Loucy (cell line): ENCODE measurements at regions not wholly inside any gene's neighbourhood (a gene's known extent, or its start where the extent isn't known, plus 50 kb on each side); places are given as distances from the start of the nearest gene placed in this dataset.

Source experiments
- H2AFZ ChIP-seq: fragments of 200-600 bp; sonication (generic); 2 replicates; pipeline ENCODE4 v1.6.0; 2016; ENCODE audit warnings: antibody characterized with exemption, mild to moderate bottlenecking, low read length, moderate library complexity
- H3F3A ChIP-seq: fragments of 200-600 bp; 2 replicates; pipeline ENCODE4 v1.6.0; 2016; ENCODE audit warnings: antibody characterized with exemption, low read depth, mild to moderate bottlenecking
- H3K27me3 ChIP-seq: fragments of 200-600 bp; sonication (generic); 2 replicates; pipeline ENCODE4 v1.6.1; 2014; ENCODE audit warnings: low read length, mild to moderate bottlenecking; ENCODE audit not compliant: insufficient read depth, poor library complexity, severe bottlenecking
- H3K36me3 ChIP-seq: fragments of 200-600 bp; sonication (generic); 2 replicates; pipeline ENCODE4 v1.6.1; 2016; ENCODE audit warnings: low read length; ENCODE audit not compliant: insufficient read depth
- H3K4me1 ChIP-seq: fragments of 200-600 bp; sonication (generic); 2 replicates; pipeline ENCODE4 v1.5.1; 2014; ENCODE audit warnings: low read length, mild to moderate bottlenecking; ENCODE audit not compliant: insufficient read depth, poor library complexity, severe bottlenecking
- H3K4me2 ChIP-seq: fragments of 200-600 bp; sonication (generic); 2 replicates; pipeline ENCODE4 v1.6.0; 2014; ENCODE audit warnings: antibody characterized with exemption, low read length, low read depth, mild to moderate bottlenecking; ENCODE audit not compliant: poor library complexity, severe bottlenecking
- H3K4me3 ChIP-seq: fragments of 200-600 bp; sonication (generic); 2 replicates; pipeline ENCODE4 v1.5.1; 2014; ENCODE audit warnings: low read length, mild to moderate bottlenecking, mixed read lengths; ENCODE audit not compliant: poor library complexity, severe bottlenecking
- H3K79me2 ChIP-seq: fragments of 200-600 bp; sonication (generic); 2 replicates; pipeline ENCODE4 v1.6.1; 2014; ENCODE audit warnings: low read length; ENCODE audit not compliant: insufficient read depth
- H3K9ac ChIP-seq: fragments of 200-600 bp; sonication (generic); 2 replicates; pipeline ENCODE4 v1.6.0; 2014; ENCODE audit warnings: mild to moderate bottlenecking, low read depth, low read length, moderate library complexity; ENCODE audit not compliant: poor library complexity, severe bottlenecking
- H3K9me2 ChIP-seq: fragments of 200-600 bp; sonication (generic); replicated peaks from 2 replicates; pipeline ENCODE4 v1.6.1; 2016; ENCODE audit warnings: low read depth, low read length, mixed read lengths
- H3K9me3 ChIP-seq: fragments of 200-600 bp; sonication (generic); 2 replicates; pipeline ENCODE4 v1.6.1; 2014; ENCODE audit warnings: mild to moderate bottlenecking, antibody characterized with exemption, low read length, low read depth; ENCODE audit not compliant: insufficient read depth
- H4K20me1 ChIP-seq: fragments of 200-600 bp; sonication (generic); 2 replicates; pipeline ENCODE4 v1.6.0; 2014; ENCODE audit warnings: antibody characterized with exemption, low read length, mild to moderate bottlenecking; ENCODE audit not compliant: insufficient read depth, poor library complexity, severe bottlenecking
- EZH2phosphoT487 ChIP-seq: fragments of 200-600 bp; IDR thresholded peaks from 2 replicates; pipeline ENCODE4 v1.6.1; 2018; ENCODE audit warnings: antibody characterized with exemption, mild to moderate bottlenecking, moderate library complexity, borderline replicate concordance
- TF ChIP-seq, protein P1 (sequence below): fragments of 200-600 bp; sonication (generic); conservative IDR thresholded peaks from 2 replicates; pipeline ENCODE4 v1.5.1; 2014; ENCODE audit warnings: mild to moderate bottlenecking, antibody characterized with exemption, low read length

DNA sequence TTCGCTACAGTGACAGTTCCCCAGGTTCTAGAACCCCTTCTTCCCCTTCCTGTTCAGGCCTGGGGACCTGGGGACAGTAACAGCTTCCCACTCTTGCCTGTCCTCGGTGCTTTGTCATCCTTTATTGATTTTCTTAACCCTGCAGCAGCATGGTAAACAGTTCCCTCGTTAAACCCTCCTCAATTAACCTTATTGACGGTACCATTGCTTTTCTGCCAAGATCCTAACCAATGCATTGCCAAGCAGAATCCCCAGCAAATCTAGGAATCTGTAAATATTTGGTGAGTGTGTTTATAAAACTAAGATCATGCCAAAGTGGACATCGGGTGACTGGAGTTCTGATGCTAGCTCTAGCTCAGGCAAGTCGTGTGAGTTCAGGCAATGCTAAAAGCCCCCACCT, 99.6 kb upstream of the KAZN start:
- no peaks in the 10 kb centered on the region for H3K9me3 ChIP-seq
- no peaks in the 10 kb centered on the region for H4K20me1 ChIP-seq
- no peaks in the 10 kb centered on the region for H3K9me2 ChIP-seq
- no peak overlapping the region for H2AFZ ChIP-seq
- H3K4me3 ChIP-seq = no peak overlapping the region
- H3K79me2 ChIP-seq = no peaks in the 10 kb centered on the region
- no peaks in the 10 kb centered on the region for H3K27me3 ChIP-seq
- no peak for TF ChIP-seq EZH2phosphoT487
- TF ChIP-seq, protein P1, sequence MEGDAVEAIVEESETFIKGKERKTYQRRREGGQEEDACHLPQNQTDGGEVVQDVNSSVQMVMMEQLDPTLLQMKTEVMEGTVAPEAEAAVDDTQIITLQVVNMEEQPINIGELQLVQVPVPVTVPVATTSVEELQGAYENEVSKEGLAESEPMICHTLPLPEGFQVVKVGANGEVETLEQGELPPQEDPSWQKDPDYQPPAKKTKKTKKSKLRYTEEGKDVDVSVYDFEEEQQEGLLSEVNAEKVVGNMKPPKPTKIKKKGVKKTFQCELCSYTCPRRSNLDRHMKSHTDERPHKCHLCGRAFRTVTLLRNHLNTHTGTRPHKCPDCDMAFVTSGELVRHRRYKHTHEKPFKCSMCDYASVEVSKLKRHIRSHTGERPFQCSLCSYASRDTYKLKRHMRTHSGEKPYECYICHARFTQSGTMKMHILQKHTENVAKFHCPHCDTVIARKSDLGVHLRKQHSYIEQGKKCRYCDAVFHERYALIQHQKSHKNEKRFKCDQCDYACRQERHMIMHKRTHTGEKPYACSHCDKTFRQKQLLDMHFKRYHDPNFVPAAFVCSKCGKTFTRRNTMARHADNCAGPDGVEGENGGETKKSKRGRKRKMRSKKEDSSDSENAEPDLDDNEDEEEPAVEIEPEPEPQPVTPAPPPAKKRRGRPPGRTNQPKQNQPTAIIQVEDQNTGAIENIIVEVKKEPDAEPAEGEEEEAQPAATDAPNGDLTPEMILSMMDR = no peak
- H3K4me2 ChIP-seq = no peak overlapping the region
- no peaks in the 10 kb centered on the region for H3K4me1 ChIP-seq
- H3K36me3 ChIP-seq = no peaks in the 10 kb centered on the region
- no peak overlapping the region for H3K9ac ChIP-seq
- H3F3A ChIP-seq = no peaks in the 10 kb centered on the region

DNA sequence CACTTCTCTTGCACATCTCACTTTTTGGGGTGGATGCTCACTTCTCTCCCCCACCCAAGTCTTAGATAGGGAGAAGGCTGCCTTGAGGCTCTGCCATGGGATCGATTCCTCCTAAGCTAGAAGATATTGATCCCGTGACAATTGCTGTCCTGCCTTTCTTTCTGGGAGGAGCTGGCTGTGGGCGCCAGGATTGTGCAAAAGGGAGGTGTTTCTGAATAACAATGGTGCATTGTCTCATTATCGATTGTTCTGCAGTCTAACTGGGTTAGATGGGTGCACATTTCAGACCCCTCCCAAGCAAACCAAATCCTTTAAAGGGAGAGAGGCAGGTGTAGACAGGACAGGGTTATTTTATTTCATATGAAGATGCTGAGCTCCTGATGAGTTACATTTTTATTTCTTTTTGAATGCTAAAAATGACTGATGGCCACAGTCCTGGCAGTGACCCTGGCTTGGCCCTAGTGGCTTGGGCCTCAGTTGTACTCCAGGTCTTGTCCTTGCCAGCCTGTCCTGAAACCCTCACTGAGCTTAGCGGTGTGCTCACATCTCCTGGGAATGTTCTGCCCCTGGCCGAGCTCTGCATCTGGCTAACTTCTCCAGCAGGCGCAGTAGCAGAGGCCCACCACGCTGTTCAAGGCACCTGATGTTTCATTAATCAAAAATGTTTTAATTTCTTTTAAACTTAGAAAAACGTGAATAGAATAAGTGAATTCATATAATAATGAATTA, 99.0 kb upstream of the KAZN start:
- Histone ChIP-seq H3F3A (no peaks in the 10 kb centered on the region), H2AFZ (no peak overlapping the region)

DNA sequence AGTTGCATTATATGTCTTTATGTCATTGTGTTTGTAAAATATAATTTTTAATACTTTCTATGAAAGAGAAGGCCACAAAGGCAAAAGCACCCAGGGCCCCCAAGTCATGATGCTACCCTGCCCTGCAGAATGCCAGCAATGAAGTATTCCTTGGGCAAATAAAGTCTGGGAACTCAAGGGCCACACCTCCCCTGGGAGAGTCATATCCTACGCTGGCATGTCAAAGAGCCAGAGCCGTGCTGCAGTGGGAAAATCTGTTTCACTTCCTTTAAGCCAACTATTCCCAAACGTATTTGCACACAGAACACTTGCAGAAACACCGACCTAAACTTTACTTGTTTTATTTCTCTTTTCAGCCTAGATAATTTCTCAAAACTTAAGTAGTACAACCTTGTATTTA, 98.4 kb upstream of the KAZN start:
- H3F3A ChIP-seq = no peaks in the 10 kb centered on the region
- H3K4me1 ChIP-seq = no peaks in the 10 kb centered on the region
- no peak overlapping the region for H2AFZ ChIP-seq
- no peak for TF ChIP-seq EZH2phosphoT487
- TF ChIP-seq, protein P1 = no peak
- H3K9me2 ChIP-seq = no peaks in the 10 kb centered on the region
- no peaks in the 10 kb centered on the region for H3K36me3 ChIP-seq
- H3K4me3 ChIP-seq = no peak overlapping the region
- no peaks in the 10 kb centered on the region for H4K20me1 ChIP-seq
- no peaks in the 10 kb centered on the region for H3K27me3 ChIP-seq
- H3K4me2 ChIP-seq = no peak overlapping the region
- H3K9me3 ChIP-seq = no peaks in the 10 kb centered on the region
- H3K79me2 ChIP-seq = no peaks in the 10 kb centered on the region
- H3K9ac ChIP-seq = no peak overlapping the region

More for the DNA sequence above, 99.0 kb upstream of the KAZN start:
- no peak overlapping the region for H3K4me2 ChIP-seq
- H3K4me3 ChIP-seq = no peak overlapping the region
- H3K9ac ChIP-seq = no peak overlapping the region
- H3K36me3 ChIP-seq = no peaks in the 10 kb centered on the region
- no peaks in the 10 kb centered on the region for H3K4me1 ChIP-seq
- no peaks in the 10 kb centered on the region for H3K27me3 ChIP-seq
- H3K9me2 ChIP-seq = no peaks in the 10 kb centered on the region
- no peaks in the 10 kb centered on the region for H3K79me2 ChIP-seq
- no peaks in the 10 kb centered on the region for H3K9me3 ChIP-seq
- no peaks in the 10 kb centered on the region for H4K20me1 ChIP-seq
- no peak for TF ChIP-seq EZH2phosphoT487

DNA sequence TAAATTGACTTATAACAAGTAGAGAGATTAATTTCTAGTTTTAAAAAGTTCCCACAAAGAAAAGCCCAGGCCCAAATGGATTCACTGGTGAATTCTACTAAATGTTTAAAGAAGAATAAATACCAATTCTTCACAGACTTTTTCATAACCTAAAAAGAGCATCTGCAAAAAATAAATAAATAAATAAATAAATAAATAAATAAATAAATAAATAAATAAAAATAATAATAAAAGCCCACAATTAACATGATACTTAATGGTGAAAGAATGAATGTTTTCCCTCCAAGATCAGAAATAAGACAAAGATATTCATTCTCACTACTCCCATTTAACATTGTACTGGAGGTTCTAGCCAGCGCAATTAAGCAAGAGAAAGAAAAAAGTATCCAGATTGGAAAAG, 97.6 kb upstream of the KAZN start:
- Histone ChIP-seq H3K36me3 (no peaks in the 10 kb centered on the region), H3K79me2 (no peaks in the 10 kb centered on the region), H3K9ac (no peak overlapping the region), H4K20me1 (no peaks in the 10 kb centered on the region), H3K4me1 (no peaks in the 10 kb centered on the region), H3K9me2 (no peaks in the 10 kb centered on the region), H2AFZ (no peak overlapping the region), H3K4me2 (no peak overlapping the region), H3K27me3 (no peaks in the 10 kb centered on the region), H3F3A (no peaks in the 10 kb centered on the region), H3K9me3 (no peaks in the 10 kb centered on the region), H3K4me3 (no peak overlapping the region)
- no peak for TF ChIP-seq EZH2phosphoT487
- TF ChIP-seq, protein P1 = no peak
